Stimulated activated CD4-positive, alpha-beta T cell treated with anti-CD3 and anti-CD28 coated beads, Interleukin-1b, Interleukin-23, amount 100 ng/mL, for 24 hours (primary cell): ENCODE measurements at regions not wholly inside any gene's neighbourhood (a gene's known extent, or its start where the extent isn't known, plus 50 kb on each side); places are given as distances from the start of the nearest gene placed in this dataset.

Experiments
- DNase-seq, 4 experiments: peaks; one replicate each; pipeline ENCODE4 v3.0.0-alpha.2; 2020; ENCODE audit warnings: low read depth in 4 of 4, low spot score in 1 of 4

DNA sequence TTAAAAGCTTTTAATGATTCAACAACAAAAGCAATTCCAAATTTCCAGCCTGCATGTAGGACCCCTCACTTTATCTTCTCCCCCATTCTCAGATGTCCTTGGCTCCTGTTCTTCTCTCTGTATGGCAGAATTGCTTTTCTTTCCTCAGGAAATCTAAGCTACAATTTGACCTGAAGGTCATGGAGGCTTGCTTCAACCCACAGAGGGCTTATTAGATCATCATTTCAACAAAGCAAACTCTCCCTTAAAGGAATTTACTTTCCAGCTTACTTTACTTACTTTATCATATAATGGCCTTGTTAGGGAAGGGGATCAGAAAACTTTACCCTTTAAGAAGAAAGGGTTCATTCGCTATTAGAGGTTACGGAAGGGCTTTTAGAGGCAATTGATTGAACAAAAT, 211.5 kb downstream of the RAD51AP2 start:
- DNase-seq, result no peak

GRCh38 chr2:17306219-17306618, 212.0 kb downstream of the RAD51AP2 start:
- no peak for DNase-seq

- no peak for DNase-seq
These were observed 214.7 kb downstream of the RAD51AP2 start for GRCh38 chr2:17303521-17303920.

- DNase-seq, result no peak
These were observed 215.2 kb downstream of the RAD51AP2 start for GRCh38 chr2:17303054-17303453.

- DNase-seq, result no peak
These were observed 216.0 kb downstream of the RAD51AP2 start for GRCh38 chr2:17302281-17302680.

DNA sequence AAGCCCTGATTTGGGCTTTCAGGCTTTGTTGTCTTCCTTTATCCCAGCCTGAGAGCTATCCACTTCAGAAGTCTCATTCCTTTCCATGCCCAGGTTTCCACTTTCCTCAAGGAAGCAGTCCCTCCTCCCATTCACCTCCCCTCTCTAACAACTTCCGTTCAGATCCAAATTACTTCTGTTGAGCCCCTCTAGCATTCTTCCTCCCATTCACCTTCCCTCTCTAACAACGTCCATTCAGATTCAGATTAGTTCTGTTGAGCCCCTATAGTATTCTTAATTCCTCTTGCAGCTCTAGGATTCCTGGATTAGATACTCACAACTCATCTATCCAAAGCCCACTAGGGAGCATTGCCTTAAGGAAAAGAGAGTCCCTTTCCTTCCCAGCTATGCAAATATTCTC, 216.8 kb downstream of the RAD51AP2 start:
- DNase-seq, result no peak

GRCh38 chr2:17299891-17300540, 218.2 kb downstream of the RAD51AP2 start:
- DNase-seq, result no peak

- DNase-seq, result no peak
These were observed 219.8 kb downstream of the RAD51AP2 start for GRCh38 chr2:17298453-17298852.

- no peak for DNase-seq
These were observed 221.6 kb downstream of the RAD51AP2 start for GRCh38 chr2:17296686-17297085.

DNA sequence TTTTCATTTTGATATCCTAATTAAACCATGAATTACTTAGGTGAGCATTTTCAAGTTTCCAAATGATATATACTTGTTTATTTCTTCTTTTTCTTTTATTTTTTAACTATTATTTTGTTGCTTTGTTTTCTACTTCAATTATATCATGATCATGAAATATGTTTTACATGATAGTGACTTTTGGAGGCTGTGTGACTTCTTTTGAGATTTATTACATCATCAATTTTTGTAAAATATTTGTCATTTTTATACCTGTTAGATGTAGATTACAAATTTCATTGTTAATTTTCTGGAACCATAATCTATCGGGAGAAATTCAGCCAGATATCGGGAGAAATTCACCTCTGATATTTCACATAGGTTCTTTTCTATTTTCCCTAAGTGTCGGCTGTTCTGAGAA, 228.6 kb downstream of the RAD51AP2 start:
- no peak for DNase-seq

GRCh38 chr2:17287183-17287582, 231.1 kb downstream of the RAD51AP2 start:
- no peak for DNase-seq

- DNase-seq, result no peak
These were observed 235.4 kb downstream of the RAD51AP2 start for GRCh38 chr2:17282826-17283225.

- no peak for DNase-seq
These were observed 236.0 kb downstream of the RAD51AP2 start for GRCh38 chr2:17282245-17282644.

- DNase-seq, result no peak
These were observed 242.0 kb downstream of the RAD51AP2 start for GRCh38 chr2:17276220-17276619.

- DNase-seq, result no peak
These were observed 245.4 kb downstream of the RAD51AP2 start for GRCh38 chr2:17272652-17273525.

GRCh38 chr2:17272170-17272569, 246.1 kb downstream of the RAD51AP2 start:
- DNase-seq, result no peak

- DNase-seq, result no peak
These were observed 246.8 kb downstream of the RAD51AP2 start for GRCh38 chr2:17271416-17271815.

- no peak for DNase-seq
These were observed 247.3 kb downstream of the RAD51AP2 start for GRCh38 chr2:17270894-17271293.

DNA sequence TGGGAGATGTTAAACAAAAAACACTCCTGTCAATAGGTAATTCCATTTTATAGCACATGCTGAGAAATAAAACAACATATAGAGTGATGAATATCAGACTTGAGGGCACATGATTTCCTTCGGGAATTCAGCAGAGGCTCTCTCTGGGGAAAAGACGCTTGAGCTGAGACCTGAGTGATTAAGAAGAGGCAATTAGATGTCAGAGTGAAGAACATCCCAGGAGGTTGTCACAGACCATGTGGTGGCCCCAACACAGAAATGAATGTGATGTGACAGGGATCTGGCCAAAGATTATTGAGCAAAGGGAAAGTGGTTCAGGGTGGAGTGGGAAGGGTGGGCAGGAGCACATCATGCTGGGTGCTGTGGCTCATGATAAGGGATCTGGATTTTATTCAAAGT, 254.7 kb downstream of the RAD51AP2 start:
- DNase-seq, result no peak

- DNase-seq, result no peak
These were observed 255.2 kb downstream of the RAD51AP2 start for GRCh38 chr2:17262854-17263569.

GRCh38 chr2:17259613-17260012, 258.6 kb downstream of the RAD51AP2 start:
- no peak for DNase-seq

- DNase-seq, result no peak
These were observed 259.4 kb downstream of the RAD51AP2 start for GRCh38 chr2:17258861-17259260.
